ENCODE measurements at regions not wholly inside any gene's neighbourhood (a gene's known extent, or its start where the extent isn't known, plus 50 kb on each side); places are given as distances from the start of the nearest gene placed in this dataset.

- no peak for TF ChIP-seq POLR2A (IDR thresholded peaks at IDR 0.05)
- TF ChIP-seq CTCF (IDR thresholded peaks at IDR 0.05), result no peak
- no peaks in the 10 kb centered on the region for H3K27me3 ChIP-seq
- no peak for DNase-seq
- no peak overlapping the region for H3K4me3 ChIP-seq
- H3K4me1 ChIP-seq, result no peaks in the 10 kb centered on the region
- H3K27ac ChIP-seq, result no peak overlapping the region
- H3K36me3 ChIP-seq, result no peaks in the 10 kb centered on the region
- no peaks in the 10 kb centered on the region for H3K9me3 ChIP-seq
These were observed 71.3 kb upstream of the VEPH1 start for GRCh38 chr3:157574531-157574930.

GRCh38 chr3:157573780-157574378 is 70.7 kb upstream of the VEPH1 start:
- H3K4me3 ChIP-seq, result no peak overlapping the region
- H3K27ac ChIP-seq, result no peak overlapping the region
- H3K9me3 ChIP-seq, result no peaks in the 10 kb centered on the region
- TF ChIP-seq CTCF (IDR thresholded peaks at IDR 0.05) (no peak), POLR2A (IDR thresholded peaks at IDR 0.05) (no peak)
- H3K4me1 ChIP-seq, result no peaks in the 10 kb centered on the region
- H3K36me3 ChIP-seq, result no peaks in the 10 kb centered on the region
- H3K27me3 ChIP-seq, result no peaks in the 10 kb centered on the region
- no peak for DNase-seq

- no peaks in the 10 kb centered on the region for H3K9me3 ChIP-seq
- no peaks in the 10 kb centered on the region for H3K4me1 ChIP-seq
- no peak for DNase-seq
- no peaks in the 10 kb centered on the region for H3K27me3 ChIP-seq
- TF ChIP-seq POLR2A (IDR thresholded peaks at IDR 0.05), result no peak
- TF ChIP-seq CTCF (IDR thresholded peaks at IDR 0.05), result no peak
- no peak overlapping the region for H3K27ac ChIP-seq
- no peaks in the 10 kb centered on the region for H3K36me3 ChIP-seq
- no peak overlapping the region for H3K4me3 ChIP-seq
These were observed 70.1 kb upstream of the VEPH1 start for GRCh38 chr3:157573281-157573680.

GRCh38 chr3:157572559-157573270 is 69.5 kb upstream of the VEPH1 start:
- H3K9me3 ChIP-seq, result no peaks in the 10 kb centered on the region
- no peaks in the 10 kb centered on the region for H3K27me3 ChIP-seq
- TF ChIP-seq CTCF (IDR thresholded peaks at IDR 0.05) (peak; percentile 28 to 63 (median 58)), POLR2A (IDR thresholded peaks at IDR 0.05) (no peak)
- H3K4me1 ChIP-seq, result no peaks in the 10 kb centered on the region
- DNase-seq, result peak in 1 of 3 donors; percentile 67
- H3K36me3 ChIP-seq, result no peaks in the 10 kb centered on the region
- H3K4me3 ChIP-seq, result no peak overlapping the region
- H3K27ac ChIP-seq, result no peak overlapping the region

- no peak for TF ChIP-seq CTCF (IDR thresholded peaks at IDR 0.05)
- no peak for TF ChIP-seq POLR2A (IDR thresholded peaks at IDR 0.05)
These were observed 63.4 kb upstream of the VEPH1 start for GRCh38 chr3:157566596-157566995.

More at GRCh38 chr3:157566596-157566995, 63.4 kb upstream of the VEPH1 start:
- Histone ChIP-seq H3K27ac (no peak overlapping the region), H3K36me3 (no peaks in the 10 kb centered on the region), H3K4me3 (no peak overlapping the region), H3K27me3 (no peaks in the 10 kb centered on the region), H3K4me1 (no peaks in the 10 kb centered on the region), H3K9me3 (no peaks in the 10 kb centered on the region)
- DNase-seq, result no peak

Data from Peyer's patch (tissue), 4 donors.